BLaER1 (cell line): ENCODE measurements at regions not wholly inside any gene's neighbourhood (a gene's known extent, or its start where the extent isn't known, plus 50 kb on each side); places are given as distances from the start of the nearest gene placed in this dataset.

Experiments
- H3K27ac ChIP-seq: shearing (Covaris generic); formaldehyde crosslinking; 2 replicates; pipeline ENCODE4 v1.8.1; 2022
- H3K27me3 ChIP-seq: shearing (Covaris generic); formaldehyde crosslinking; 2 replicates; pipeline ENCODE4 v1.8.1; 2022
- H3K36me3 ChIP-seq: shearing (Covaris generic); formaldehyde crosslinking; 2 replicates; pipeline ENCODE4 v1.8.1; 2022
- H3K4me1 ChIP-seq: shearing (Covaris generic); formaldehyde crosslinking; 2 replicates; pipeline ENCODE4 v1.8.1; 2022
- H3K4me2 ChIP-seq: shearing (Covaris generic); formaldehyde crosslinking; 2 replicates; pipeline ENCODE4 v1.8.1; 2022
- H3K4me3 ChIP-seq: shearing (Covaris generic); formaldehyde crosslinking; 2 replicates; pipeline ENCODE4 v1.8.1; 2022
- H3K9ac ChIP-seq: shearing (Covaris generic); formaldehyde crosslinking; 2 replicates; pipeline ENCODE4 v1.8.1; 2022
- H3K9me3 ChIP-seq: shearing (Covaris generic); formaldehyde crosslinking; 2 replicates; pipeline ENCODE4 v1.8.1; 2022
- H4K20me1 ChIP-seq: shearing (Covaris generic); formaldehyde crosslinking; 2 replicates; pipeline ENCODE4 v1.8.1; 2022
- Cebpa-rat ChIP-seq: shearing (Covaris generic); IDR thresholded peaks from 2 replicates; pipeline ENCODE4 v1.8.1; 2022

- TF ChIP-seq Cebpa-rat: no peak
- H3K27ac ChIP-seq: no peak overlapping the region
- no peaks in the 10 kb centered on the region for H3K9me3 ChIP-seq
- no peak overlapping the region for H3K9ac ChIP-seq
- H3K36me3 ChIP-seq: no peaks in the 10 kb centered on the region
- no peaks in the 10 kb centered on the region for H3K4me1 ChIP-seq
- no peak overlapping the region for H3K4me3 ChIP-seq
- no peaks in the 10 kb centered on the region for H4K20me1 ChIP-seq
- no peak overlapping the region for H3K4me2 ChIP-seq
- no peaks in the 10 kb centered on the region for H3K27me3 ChIP-seq
These were observed 78.7 kb downstream of the NKX2-1 start for GRCh38 chr14:36441283-36441682.

- H3K4me3 ChIP-seq: no peak overlapping the region
- H3K36me3 ChIP-seq: no peaks in the 10 kb centered on the region
- no peak for TF ChIP-seq Cebpa-rat
- no peak overlapping the region for H3K4me2 ChIP-seq
- H3K27me3 ChIP-seq: no peaks in the 10 kb centered on the region
- H3K27ac ChIP-seq: no peak overlapping the region
- no peak overlapping the region for H3K9ac ChIP-seq
- H4K20me1 ChIP-seq: no peaks in the 10 kb centered on the region
- H3K9me3 ChIP-seq: no peaks in the 10 kb centered on the region
- no peaks in the 10 kb centered on the region for H3K4me1 ChIP-seq
These were observed 80.3 kb downstream of the NKX2-1 start for GRCh38 chr14:36439766-36440165.

GRCh38 chr14:36438883-36439282 is 81.1 kb downstream of the NKX2-1 start:
- no peak for TF ChIP-seq Cebpa-rat
- Histone ChIP-seq H3K4me1 (no peaks in the 10 kb centered on the region), H3K4me3 (no peak overlapping the region), H3K27ac (no peak overlapping the region), H3K9ac (no peak overlapping the region), H3K27me3 (no peaks in the 10 kb centered on the region), H3K36me3 (no peaks in the 10 kb centered on the region), H3K9me3 (no peaks in the 10 kb centered on the region), H3K4me2 (no peak overlapping the region), H4K20me1 (no peaks in the 10 kb centered on the region)

GRCh38 chr14:36430662-36431084 is 89.4 kb downstream of the NKX2-1 start:
- no peak overlapping the region for H3K9ac ChIP-seq
- H3K36me3 ChIP-seq: no peaks in the 10 kb centered on the region
- no peaks in the 10 kb centered on the region for H3K27me3 ChIP-seq
- no peak overlapping the region for H3K4me3 ChIP-seq
- no peak overlapping the region for H3K4me2 ChIP-seq
- no peak overlapping the region for H3K27ac ChIP-seq
- peak; percentile 25; the same call in 1 of the 2 replicates for TF ChIP-seq Cebpa-rat
- no peaks in the 10 kb centered on the region for H4K20me1 ChIP-seq
- no peaks in the 10 kb centered on the region for H3K4me1 ChIP-seq
- no peaks in the 10 kb centered on the region for H3K9me3 ChIP-seq

- Histone ChIP-seq H4K20me1 (no peaks in the 10 kb centered on the region), H3K4me3 (no peak overlapping the region), H3K9me3 (no peaks in the 10 kb centered on the region), H3K9ac (no peak overlapping the region), H3K4me2 (no peak overlapping the region), H3K36me3 (no peaks in the 10 kb centered on the region), H3K27me3 (no peaks in the 10 kb centered on the region), H3K27ac (no peak overlapping the region), H3K4me1 (no peaks in the 10 kb centered on the region)
- no peak for TF ChIP-seq Cebpa-rat
These were observed 89.9 kb downstream of the NKX2-1 start for GRCh38 chr14:36430169-36430568.

GRCh38 chr14:36429692-36430091 is 90.3 kb downstream of the NKX2-1 start:
- H3K4me2 ChIP-seq: no peak overlapping the region
- no peak for TF ChIP-seq Cebpa-rat
- no peaks in the 10 kb centered on the region for H3K27me3 ChIP-seq
- no peaks in the 10 kb centered on the region for H3K4me1 ChIP-seq
- H3K4me3 ChIP-seq: no peak overlapping the region
- no peaks in the 10 kb centered on the region for H4K20me1 ChIP-seq
- H3K36me3 ChIP-seq: no peaks in the 10 kb centered on the region
- H3K9ac ChIP-seq: no peak overlapping the region
- H3K9me3 ChIP-seq: no peaks in the 10 kb centered on the region
- no peak overlapping the region for H3K27ac ChIP-seq

GRCh38 chr14:36428350-36428749 is 91.7 kb downstream of the NKX2-1 start:
- H3K9me3 ChIP-seq: no peaks in the 10 kb centered on the region
- no peaks in the 10 kb centered on the region for H3K27me3 ChIP-seq
- no peak overlapping the region for H3K27ac ChIP-seq
- no peak overlapping the region for H3K4me3 ChIP-seq
- no peaks in the 10 kb centered on the region for H4K20me1 ChIP-seq
- no peak for TF ChIP-seq Cebpa-rat
- H3K9ac ChIP-seq: no peak overlapping the region
- H3K36me3 ChIP-seq: no peaks in the 10 kb centered on the region
- no peak overlapping the region for H3K4me2 ChIP-seq
- no peaks in the 10 kb centered on the region for H3K4me1 ChIP-seq

- H3K27ac ChIP-seq: no peak overlapping the region
- no peaks in the 10 kb centered on the region for H3K4me1 ChIP-seq
- no peaks in the 10 kb centered on the region for H3K36me3 ChIP-seq
- H3K4me2 ChIP-seq: no peak overlapping the region
- no peak for TF ChIP-seq Cebpa-rat
- H3K4me3 ChIP-seq: no peak overlapping the region
- H3K9ac ChIP-seq: no peak overlapping the region
- H3K9me3 ChIP-seq: no peaks in the 10 kb centered on the region
- H4K20me1 ChIP-seq: no peaks in the 10 kb centered on the region
- no peaks in the 10 kb centered on the region for H3K27me3 ChIP-seq
These were observed 93.2 kb downstream of the NKX2-1 start for GRCh38 chr14:36426836-36427235.

- Histone ChIP-seq H3K9me3 (no peaks in the 10 kb centered on the region), H3K27me3 (no peaks in the 10 kb centered on the region), H3K36me3 (no peaks in the 10 kb centered on the region), H3K4me3 (no peak overlapping the region), H3K4me1 (no peaks in the 10 kb centered on the region), H3K9ac (no peak overlapping the region), H3K4me2 (no peak overlapping the region), H4K20me1 (no peaks in the 10 kb centered on the region), H3K27ac (no peak overlapping the region)
- TF ChIP-seq Cebpa-rat: no peak
These were observed 93.9 kb downstream of the NKX2-1 start for GRCh38 chr14:36426113-36426512.

GRCh38 chr14:36424478-36425102 is 95.4 kb downstream of the NKX2-1 start:
- Histone ChIP-seq H3K27ac (no peak overlapping the region), H3K36me3 (no peaks in the 10 kb centered on the region), H3K9me3 (no peaks in the 10 kb centered on the region), H3K4me1 (no peaks in the 10 kb centered on the region), H3K4me3 (no peak overlapping the region), H3K27me3 (no peaks in the 10 kb centered on the region), H4K20me1 (no peaks in the 10 kb centered on the region), H3K4me2 (no peak overlapping the region), H3K9ac (no peak overlapping the region)
- TF ChIP-seq Cebpa-rat: no peak

- no peaks in the 10 kb centered on the region for H3K27me3 ChIP-seq
- no peaks in the 10 kb centered on the region for H4K20me1 ChIP-seq
- H3K4me1 ChIP-seq: no peaks in the 10 kb centered on the region
- H3K36me3 ChIP-seq: no peaks in the 10 kb centered on the region
- no peak overlapping the region for H3K4me3 ChIP-seq
- no peak overlapping the region for H3K4me2 ChIP-seq
- no peaks in the 10 kb centered on the region for H3K9me3 ChIP-seq
- TF ChIP-seq Cebpa-rat: no peak
- no peak overlapping the region for H3K9ac ChIP-seq
- no peak overlapping the region for H3K27ac ChIP-seq
These were observed 96.6 kb downstream of the NKX2-1 start for GRCh38 chr14:36423430-36423829.
